GM19035 (cell line): ENCODE measurements at regions not wholly inside any gene's neighbourhood (a gene's known extent, or its start where the extent isn't known, plus 50 kb on each side); places are given as distances from the start of the nearest gene placed in this dataset.

ENCODE experiments used
- ATAC-seq: cut with Tn5 transposase; IDR thresholded peaks from one replicate; pipeline ENCODE4 v1.9.1; 2021; ENCODE audit not compliant: unreplicated experiment

DNA sequence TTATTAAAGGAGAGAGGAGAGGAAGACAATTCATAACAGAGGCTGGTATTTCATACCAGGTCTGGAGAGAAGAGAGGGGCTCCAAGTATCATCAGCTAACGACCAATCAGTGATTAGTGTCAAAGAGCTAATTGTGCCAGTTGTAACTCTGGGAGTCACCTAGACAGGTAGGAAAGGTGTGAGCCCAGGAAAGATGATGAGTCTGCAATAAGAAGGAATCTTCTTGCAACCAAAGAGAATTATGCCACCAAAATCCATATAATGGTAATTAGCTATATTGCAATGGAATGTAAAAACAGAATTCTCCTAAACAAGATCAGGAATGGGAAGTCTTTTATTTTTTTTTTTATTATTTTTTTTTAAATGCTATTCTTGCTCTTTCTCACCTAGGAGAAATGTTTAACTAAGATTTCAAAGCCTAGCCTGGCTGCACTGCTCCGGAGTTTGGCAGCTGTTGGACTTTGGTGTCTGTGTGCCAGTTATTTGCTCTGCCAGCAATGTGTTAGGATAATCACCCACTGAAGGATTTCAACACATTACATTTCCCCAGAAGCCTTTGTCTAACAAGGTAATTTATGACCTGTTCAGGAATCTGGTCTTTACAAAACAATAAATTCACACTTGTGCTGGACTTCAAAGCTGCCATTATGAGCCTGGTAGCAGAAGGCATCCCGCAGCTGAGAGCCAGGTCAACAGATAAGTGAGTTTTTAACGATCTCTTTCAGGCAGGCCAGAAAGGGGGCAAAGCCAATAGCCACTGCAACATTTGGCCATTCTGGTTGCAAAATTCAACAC is 89.4 kb downstream of the FOXB1 start:
- ATAC-seq = no peak

GRCh38 chr15:60095711-60096110 is 91.6 kb downstream of the FOXB1 start:
- ATAC-seq = no peak

DNA sequence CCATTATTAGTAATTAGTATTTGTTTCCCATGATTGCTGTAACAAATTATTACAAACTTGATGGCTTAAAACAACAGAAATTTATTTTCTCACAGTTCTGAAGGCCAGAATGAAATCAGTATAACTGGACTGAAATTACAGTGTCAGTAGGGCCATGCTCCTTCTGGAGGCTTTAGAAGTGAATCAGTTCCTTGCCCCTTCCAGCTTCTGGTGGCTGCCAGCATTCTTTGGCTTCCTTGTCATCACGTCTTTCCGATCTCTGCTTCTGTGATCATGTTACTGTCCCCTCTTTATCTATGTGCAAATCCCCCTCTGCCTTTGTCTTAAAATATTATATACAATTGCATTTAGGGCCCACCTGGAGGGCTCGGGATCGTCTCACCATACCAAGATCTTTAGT is 92.0 kb downstream of the FOXB1 start:
- ATAC-seq = no peak

GRCh38 chr15:60101416-60101815 is 97.3 kb downstream of the FOXB1 start:
- no peak for ATAC-seq

- ATAC-seq = no peak
Observed at GRCh38 chr15:60102748-60103147, 98.6 kb downstream of the FOXB1 start.

DNA sequence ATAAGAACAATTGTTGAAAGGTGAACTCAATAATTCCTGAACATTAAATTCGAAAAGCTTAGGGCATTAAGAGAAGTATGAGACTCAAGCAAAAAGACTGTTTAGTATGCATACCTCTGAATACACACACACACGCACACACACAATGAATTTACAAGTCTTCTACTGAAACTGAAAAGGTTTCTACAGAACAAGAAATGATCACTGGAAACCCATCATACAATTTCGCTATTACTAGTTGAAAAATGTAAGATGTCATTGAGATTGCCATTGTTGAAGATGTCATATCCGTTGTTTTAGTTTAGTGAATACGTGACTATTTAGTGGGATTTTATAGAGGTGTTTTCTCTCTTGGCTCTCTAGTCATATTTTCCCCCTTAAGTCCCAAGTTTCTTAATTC is 106.8 kb downstream of the FOXB1 start:
- no peak for ATAC-seq

DNA sequence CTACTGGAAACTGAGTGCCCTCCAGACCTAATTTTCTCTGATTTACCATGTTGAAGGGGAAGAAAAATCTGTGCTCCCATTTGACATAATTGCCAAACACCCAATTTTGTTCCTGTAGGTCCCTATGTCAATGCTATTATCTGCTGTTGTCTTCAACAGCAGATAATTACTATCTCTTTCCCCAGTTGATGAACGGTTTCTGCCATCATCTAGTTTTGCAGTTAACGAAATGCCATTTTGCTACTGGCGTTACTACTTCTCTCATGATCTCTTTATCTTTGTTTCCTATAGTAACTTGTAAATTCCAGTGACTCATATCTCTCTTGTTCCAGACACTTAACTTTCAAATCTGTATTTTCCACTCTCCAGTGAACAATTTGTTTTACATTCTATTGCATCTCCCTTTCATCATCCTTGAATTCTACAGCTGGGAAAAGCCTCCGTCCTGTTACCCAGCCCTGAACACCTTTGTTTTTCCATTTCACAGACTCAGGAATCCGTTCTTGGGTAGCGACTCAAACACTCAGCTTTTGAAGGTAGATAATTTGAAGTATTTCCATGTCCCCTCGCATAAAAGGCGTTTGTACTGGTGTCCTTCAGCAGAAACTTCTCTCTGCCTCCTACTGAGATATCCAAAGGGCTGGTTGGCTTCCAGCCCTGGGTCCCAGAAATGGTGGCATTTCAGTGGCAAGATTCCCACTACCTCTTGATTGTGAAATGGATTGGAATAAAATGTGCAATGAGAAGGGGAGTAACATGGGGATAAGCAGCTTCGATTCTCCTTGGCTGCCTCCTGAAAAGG is 111.7 kb downstream of the FOXB1 start:
- ATAC-seq = no peak

DNA sequence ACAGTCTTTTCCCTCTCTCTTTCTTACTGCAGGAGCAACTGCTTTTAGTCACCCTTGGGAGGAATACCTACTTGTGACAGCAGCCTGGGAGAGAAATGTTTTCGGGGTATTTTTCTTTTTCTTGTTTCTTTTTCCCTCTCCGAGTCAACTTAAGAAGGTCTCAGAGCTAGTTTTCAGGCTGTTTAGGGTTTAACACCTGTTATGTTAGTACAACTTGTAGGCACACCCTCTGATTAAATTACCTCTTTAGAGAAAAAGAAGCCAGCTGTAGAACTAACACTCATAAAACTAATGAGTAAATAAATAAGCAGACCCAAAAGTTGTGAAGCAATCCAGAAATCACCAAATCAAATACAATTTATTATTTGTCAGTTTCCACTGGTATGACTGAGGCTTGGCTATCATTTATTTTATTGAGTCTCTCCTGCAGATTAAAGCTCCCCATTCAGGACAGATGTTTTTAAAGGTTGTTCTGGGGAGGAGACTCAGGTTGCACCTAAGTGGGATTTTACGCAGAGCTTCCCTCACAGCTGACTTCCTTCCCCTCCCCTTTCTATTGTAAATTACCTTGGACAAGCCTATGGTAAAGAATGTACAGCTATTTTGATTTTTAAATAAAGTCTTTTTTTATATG is 112.5 kb downstream of the FOXB1 start:
- ATAC-seq = no peak

DNA sequence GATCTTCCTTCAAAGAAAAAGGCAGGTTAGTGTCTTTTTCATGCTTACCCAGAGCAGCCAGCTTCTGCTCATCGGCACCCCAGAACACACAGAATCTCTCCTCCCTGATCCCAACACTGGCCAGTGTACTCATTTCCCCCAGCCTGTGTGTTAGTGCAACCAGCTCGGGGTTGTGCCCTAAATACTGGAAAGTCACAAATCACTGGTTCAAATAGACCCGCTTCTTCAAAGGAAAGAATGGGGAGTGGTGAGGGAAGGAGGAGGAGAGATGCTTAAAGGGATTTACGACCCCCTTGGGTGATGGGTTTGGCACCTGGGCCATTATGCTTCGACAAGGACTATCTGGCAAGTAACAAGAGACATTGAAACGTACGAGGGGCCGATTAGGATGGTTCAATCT is 114.0 kb downstream of the FOXB1 start:
- no peak for ATAC-seq

GRCh38 chr15:60118626-60119025 is 114.5 kb downstream of the FOXB1 start:
- ATAC-seq = no peak

GRCh38 chr15:60119101-60119500 is 115.0 kb downstream of the FOXB1 start:
- ATAC-seq = no peak

DNA sequence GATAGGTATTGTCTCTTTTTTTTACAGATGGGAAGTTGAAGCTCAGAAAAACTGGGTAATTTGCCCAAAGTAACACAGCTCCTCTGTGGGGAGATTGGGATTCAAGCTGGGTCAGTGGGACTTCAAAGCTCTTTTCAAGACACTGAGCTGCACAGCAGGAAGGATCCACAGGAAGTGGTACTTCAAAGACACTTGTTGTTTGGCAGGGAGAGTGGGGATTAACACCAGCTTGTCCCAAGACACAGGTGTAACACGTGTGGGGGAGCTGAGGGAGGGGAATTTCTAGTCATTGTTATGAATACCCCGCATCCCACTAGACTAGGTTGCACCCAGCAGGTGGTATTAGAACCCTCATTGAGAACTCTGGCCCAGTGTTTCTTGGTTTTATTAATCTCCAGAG is 116.0 kb downstream of the FOXB1 start:
- ATAC-seq = no peak

- ATAC-seq = no peak
Observed at GRCh38 chr15:60121845-60122244, 117.7 kb downstream of the FOXB1 start.

- ATAC-seq = no peak
Observed at GRCh38 chr15:60122691-60123090, 118.6 kb downstream of the FOXB1 start.

- ATAC-seq = no peak
Observed at GRCh38 chr15:60124460-60125070, 120.5 kb downstream of the FOXB1 start.

DNA sequence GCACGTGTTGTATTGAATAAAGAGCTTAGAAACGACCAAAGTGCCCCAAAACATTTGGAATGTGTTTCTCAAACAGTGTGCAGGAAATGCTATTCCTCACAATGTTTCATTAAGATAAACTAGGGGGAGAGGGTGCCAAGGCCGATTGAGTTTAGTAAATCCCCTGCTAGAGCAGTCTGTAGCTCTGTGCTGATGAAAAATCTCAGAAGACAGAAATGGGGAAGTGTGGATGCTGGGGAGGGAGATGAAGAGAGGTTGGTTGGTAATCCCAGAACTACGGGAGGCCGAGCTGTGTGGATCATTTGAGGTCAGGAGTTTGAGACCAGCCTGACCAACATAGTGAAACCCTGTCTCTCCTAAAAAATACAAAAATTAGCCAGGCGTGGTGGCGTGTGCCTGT is 121.2 kb downstream of the FOXB1 start:
- no peak for ATAC-seq

- ATAC-seq = no peak
Observed at GRCh38 chr15:60126200-60126599, 122.1 kb downstream of the FOXB1 start.

DNA sequence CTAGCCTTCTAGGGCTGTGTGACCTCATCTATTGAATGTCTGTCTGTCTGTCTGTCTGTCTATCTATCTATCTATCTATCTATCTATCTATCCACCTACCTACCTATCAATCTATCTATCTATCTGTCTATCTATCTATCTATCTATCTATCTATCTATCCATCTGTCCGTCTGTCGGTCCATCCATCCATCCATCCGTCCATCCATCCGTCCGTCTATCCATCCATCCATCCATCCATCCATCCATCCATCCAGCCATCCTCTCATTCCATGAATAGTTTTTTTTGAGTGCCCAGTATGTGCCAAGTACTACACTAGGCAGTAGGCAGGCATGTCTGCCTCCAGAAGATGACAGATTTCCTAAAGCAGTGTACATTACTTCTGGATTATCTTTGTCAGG is 122.5 kb downstream of the FOXB1 start:
- ATAC-seq = no peak

- no peak for ATAC-seq
Observed at GRCh38 chr15:60128000-60128376, 123.9 kb downstream of the FOXB1 start.

GRCh38 chr15:60128710-60129109 is 124.6 kb downstream of the FOXB1 start:
- ATAC-seq = no peak

DNA sequence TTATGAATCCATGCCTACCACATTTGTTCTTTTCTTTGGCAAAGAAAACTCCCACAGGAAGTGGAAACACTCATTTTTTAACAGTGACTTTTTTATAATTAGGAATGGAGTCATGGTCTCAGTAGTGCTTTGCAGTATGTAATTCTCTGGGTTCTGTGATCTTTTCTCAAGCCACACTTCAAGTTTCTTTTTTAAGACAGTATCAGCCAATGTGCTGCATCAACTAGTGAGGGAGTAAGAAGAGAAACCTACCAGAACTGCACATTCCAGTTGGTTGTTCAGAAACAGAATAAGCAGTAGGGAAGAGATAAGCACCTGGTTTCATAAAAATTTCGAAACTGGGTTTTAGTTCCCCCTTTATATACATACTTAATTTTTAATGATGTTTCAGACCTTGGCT is 126.3 kb downstream of the FOXB1 start:
- no peak for ATAC-seq

DNA sequence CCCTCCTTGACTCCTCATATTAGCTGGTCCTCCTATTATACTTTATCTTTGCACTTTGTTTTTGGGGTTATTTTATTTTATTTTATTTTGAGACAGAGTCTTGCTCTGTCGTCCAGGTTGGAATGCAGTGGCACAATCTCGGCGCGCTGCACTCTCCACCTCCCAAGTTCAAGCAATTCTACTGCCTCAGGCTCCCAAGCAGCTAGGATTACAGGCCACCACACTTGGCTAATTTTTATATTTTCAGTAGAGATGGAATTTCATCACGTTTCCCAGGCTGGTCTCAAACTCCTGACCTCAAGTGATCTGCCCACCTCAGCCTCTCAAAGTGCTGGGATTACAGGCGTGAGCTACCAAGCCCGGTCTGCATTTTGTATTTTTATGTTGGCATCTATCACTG is 126.7 kb downstream of the FOXB1 start:
- ATAC-seq = no peak
